ENCODE measurements at regions not wholly inside any gene's neighbourhood (a gene's known extent, or its start where the extent isn't known, plus 50 kb on each side); places are given as distances from the start of the nearest gene placed in this dataset.

- DNase-seq (ENCODE audit: low read depth): no peak
- H3K4me3 ChIP-seq (ENCODE audit: low read depth, low read length): no peak overlapping the region
- TF ChIP-seq, protein P1, sequence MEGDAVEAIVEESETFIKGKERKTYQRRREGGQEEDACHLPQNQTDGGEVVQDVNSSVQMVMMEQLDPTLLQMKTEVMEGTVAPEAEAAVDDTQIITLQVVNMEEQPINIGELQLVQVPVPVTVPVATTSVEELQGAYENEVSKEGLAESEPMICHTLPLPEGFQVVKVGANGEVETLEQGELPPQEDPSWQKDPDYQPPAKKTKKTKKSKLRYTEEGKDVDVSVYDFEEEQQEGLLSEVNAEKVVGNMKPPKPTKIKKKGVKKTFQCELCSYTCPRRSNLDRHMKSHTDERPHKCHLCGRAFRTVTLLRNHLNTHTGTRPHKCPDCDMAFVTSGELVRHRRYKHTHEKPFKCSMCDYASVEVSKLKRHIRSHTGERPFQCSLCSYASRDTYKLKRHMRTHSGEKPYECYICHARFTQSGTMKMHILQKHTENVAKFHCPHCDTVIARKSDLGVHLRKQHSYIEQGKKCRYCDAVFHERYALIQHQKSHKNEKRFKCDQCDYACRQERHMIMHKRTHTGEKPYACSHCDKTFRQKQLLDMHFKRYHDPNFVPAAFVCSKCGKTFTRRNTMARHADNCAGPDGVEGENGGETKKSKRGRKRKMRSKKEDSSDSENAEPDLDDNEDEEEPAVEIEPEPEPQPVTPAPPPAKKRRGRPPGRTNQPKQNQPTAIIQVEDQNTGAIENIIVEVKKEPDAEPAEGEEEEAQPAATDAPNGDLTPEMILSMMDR (conservative IDR thresholded peaks at IDR 0.05; ENCODE audit: low read depth, low read length): no peak
Measured at GRCh38 chr10:2909921-2910320, 157.4 kb upstream of the PFKP start.

GRCh38 chr10:2908851-2909630, 158.3 kb upstream of the PFKP start:
- TF ChIP-seq, protein P1 (conservative IDR thresholded peaks at IDR 0.05; ENCODE audit: low read depth, low read length): no peak
- DNase-seq (ENCODE audit: low read depth): no peak
- no peak overlapping the region for H3K4me3 ChIP-seq (ENCODE audit: low read depth, low read length)

DNA sequence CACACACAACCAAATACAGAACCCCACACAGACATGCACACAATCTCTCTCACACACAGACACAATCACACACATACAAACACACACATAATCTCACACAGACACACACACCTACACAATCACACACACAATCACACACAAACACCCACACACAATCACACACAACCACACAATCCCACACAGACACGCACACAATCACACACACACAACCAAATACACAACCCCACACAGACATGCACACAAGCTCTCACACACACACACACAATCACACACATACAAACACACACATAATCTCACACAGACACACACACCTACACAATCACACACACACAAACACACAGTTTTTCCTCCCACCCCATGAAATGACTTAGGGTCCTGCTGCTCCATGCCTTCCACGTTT, 160.4 kb upstream of the PFKP start:
- H3K4me3 ChIP-seq (ENCODE audit: low read depth, low read length): no peak overlapping the region
- TF ChIP-seq, protein P1 (conservative IDR thresholded peaks at IDR 0.05; ENCODE audit: low read depth, low read length): no peak
- no peak for DNase-seq (ENCODE audit: low read depth)

- H3K4me3 ChIP-seq (ENCODE audit: low read depth, low read length): no peak overlapping the region
- TF ChIP-seq, protein P1 (conservative IDR thresholded peaks at IDR 0.05; ENCODE audit: low read depth, low read length): no peak
Measured at GRCh38 chr10:2905851-2906250, 161.5 kb upstream of the PFKP start.

DNA sequence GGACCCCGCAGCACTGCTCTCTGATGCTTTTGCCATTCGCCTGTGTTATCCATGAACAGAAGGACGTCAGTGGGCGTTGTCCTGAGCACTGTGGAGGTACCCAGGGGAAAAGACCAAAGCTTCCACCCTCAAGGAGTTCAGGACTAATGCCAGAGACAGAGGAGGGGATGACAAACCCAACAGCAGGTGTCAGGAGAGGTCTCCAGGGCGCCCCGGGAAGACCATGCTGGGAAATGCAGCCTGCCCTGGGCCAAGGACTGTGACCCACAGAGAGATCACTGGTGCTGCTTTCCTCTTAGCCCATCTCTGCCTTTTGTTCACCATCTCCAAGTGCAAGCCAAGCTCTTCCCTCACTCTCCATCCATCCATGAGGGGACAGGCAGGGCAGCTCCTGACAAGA, 166.8 kb upstream of the PFKP start:
- H3K4me3 ChIP-seq (ENCODE audit: low read depth, low read length): no peak overlapping the region
- DNase-seq (ENCODE audit: low read depth): no peak
- TF ChIP-seq, protein P1 (conservative IDR thresholded peaks at IDR 0.05; ENCODE audit: low read depth, low read length): no peak

More at GRCh38 chr10:2905851-2906250, 161.5 kb upstream of the PFKP start:
- DNase-seq (ENCODE audit: low read depth): no peak

- H3K4me3 ChIP-seq (ENCODE audit: low read depth, low read length): no peak overlapping the region
- TF ChIP-seq, protein P1 (conservative IDR thresholded peaks at IDR 0.05; ENCODE audit: low read depth, low read length): no peak
- no peak for DNase-seq (ENCODE audit: low read depth)
Measured at GRCh38 chr10:2899246-2899951, 167.9 kb upstream of the PFKP start.
